Mesodermal cell (in vitro differentiated cells): ENCODE measurements at regions not wholly inside any gene's neighbourhood (a gene's known extent, or its start where the extent isn't known, plus 50 kb on each side); places are given as distances from the start of the nearest gene placed in this dataset.
"Not testable (repeated sequence)": the region's sequence is repeated elsewhere in the genome, so short reads cannot be mapped to it uniquely, and the experiment has no call there.

Experiments
- H3K27ac ChIP-seq: 2 replicates; pipeline ENCODE4 v1.7.0; 2013; ENCODE audit warnings: mild to moderate bottlenecking, low read depth, low read length, moderate library complexity; ENCODE audit not compliant: severe bottlenecking
- H3K36me3 ChIP-seq: 2 replicates; pipeline ENCODE4 v1.7.1; 2013; ENCODE audit warnings: mild to moderate bottlenecking, low read length, moderate library complexity; ENCODE audit not compliant: control insufficient read depth, insufficient read depth
- H3K4me1 ChIP-seq: one replicate; pipeline ENCODE4 v1.7.1; 2013; ENCODE audit warnings: mild to moderate bottlenecking, low read length; ENCODE audit not compliant: insufficient read depth, control insufficient read depth, poor library complexity, severe bottlenecking
- H3K4me3 ChIP-seq: 2 replicates; pipeline ENCODE4 v1.7.0; 2013; ENCODE audit warnings: low read length, control low read depth, mild to moderate bottlenecking; ENCODE audit not compliant: insufficient read depth, poor library complexity, severe bottlenecking; ENCODE audit errors: extremely low read depth
- H3K9me3 ChIP-seq: 2 replicates; pipeline ENCODE4 v1.7.1; 2013; ENCODE audit warnings: mild to moderate bottlenecking, low read length, moderate library complexity; ENCODE audit not compliant: control insufficient read depth
- WGBS, 2 experiments: methylation state at CpG; one replicate each; pipeline ENCODE4 v1.1.5; 2013; ENCODE audit warnings: missing lambda C conversion rate in 2 of 2; ENCODE audit not compliant: insufficient coverage in 2 of 2; 5-methylcytosine and 5-hydroxymethylcytosine counted together

- peak overlapping the region; percentile 63 for H3K27ac ChIP-seq
- whole genome bisulfite sequencing, 2 experiments = 55% methylated on average over 2 of the region's 2 CpGs; no CpG with 5 or more reads in 1 of the 2 experiments
- no peak overlapping the region for H3K4me3 ChIP-seq
- H3K9me3 ChIP-seq = no peaks in the 10 kb centered on the region
- H3K4me1 ChIP-seq = peaks cover 11% of the 10 kb centered on the region
- no peaks in the 10 kb centered on the region for H3K36me3 ChIP-seq
Observed at GRCh38 chr1:173257805-173258204, 50.7 kb upstream of the TNFSF4 start.

DNA sequence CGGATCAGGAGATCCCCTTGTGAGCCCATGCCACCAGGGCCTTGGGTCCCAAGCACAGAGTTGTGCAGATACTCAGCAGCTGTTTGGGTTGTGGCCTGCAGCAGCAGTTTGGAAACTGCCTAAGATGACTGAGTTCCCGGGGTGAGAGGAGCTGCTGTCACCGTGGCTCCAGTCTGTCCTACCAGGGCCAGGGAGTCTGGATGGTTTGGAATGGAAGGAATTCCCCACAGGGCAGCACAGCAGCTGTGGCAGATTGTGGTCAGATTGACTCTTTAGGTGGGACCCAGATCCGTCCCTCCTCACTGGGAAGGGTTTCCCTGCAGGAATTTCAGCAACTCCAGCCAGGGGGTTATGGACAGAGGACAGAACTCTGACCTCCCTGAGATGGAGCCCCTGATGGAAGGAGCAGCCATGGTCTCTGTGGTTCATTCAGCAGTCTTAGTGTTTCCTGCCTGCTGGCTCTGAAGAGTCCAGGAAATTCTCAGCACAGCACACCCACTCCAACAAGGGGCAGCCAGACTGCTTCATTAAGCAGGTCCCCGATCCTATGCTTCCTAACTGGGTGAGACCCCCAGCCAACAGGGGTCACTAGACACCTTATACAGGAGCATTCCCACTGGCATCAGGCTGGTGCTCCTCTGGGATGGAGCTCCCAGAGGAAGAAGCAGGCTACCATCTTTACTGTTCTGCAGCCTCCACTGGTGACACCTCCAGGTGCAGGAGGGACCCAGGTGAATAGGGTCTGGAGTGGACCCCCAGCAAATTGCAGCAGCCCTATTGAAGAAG, 51.5 kb upstream of the TNFSF4 start:
- H3K36me3 ChIP-seq = no peaks in the 10 kb centered on the region
- H3K27ac ChIP-seq = peak overlapping the region; percentile 63
- 88 to 94% methylated on average over 2 to 5 of the region's 5 CpGs for WGBS, 2 experiments
- H3K4me3 ChIP-seq = no peak overlapping the region
- H3K4me1 ChIP-seq = peaks cover 11% of the 10 kb centered on the region
- H3K9me3 ChIP-seq = no peaks in the 10 kb centered on the region

DNA sequence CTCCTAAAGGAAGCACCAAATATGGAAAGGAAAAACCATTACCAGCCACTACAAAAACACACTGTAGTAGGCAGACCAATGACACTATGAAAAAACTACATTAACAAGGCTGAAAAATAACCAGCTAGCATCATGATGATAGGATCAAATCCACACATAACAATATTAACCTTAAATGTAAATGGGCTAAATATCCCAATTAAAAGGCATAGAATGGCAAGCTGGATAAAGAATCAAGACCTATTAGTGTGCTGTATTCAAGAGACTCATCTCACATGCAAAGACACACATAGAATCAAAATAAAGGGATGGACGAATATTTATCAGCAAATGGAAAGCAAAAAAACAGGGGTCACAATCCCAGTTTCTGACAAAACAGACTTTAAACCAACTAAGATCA, 53.2 kb upstream of the TNFSF4 start:
- not testable (repeated sequence) for H3K27ac ChIP-seq, H3K36me3 ChIP-seq, H3K4me3 ChIP-seq, H3K9me3 ChIP-seq
- WGBS, 2 experiments = no CpG with 5 or more reads among the region's 1 CpG
- H3K4me1 ChIP-seq = peaks cover 11% of the 10 kb centered on the region

DNA sequence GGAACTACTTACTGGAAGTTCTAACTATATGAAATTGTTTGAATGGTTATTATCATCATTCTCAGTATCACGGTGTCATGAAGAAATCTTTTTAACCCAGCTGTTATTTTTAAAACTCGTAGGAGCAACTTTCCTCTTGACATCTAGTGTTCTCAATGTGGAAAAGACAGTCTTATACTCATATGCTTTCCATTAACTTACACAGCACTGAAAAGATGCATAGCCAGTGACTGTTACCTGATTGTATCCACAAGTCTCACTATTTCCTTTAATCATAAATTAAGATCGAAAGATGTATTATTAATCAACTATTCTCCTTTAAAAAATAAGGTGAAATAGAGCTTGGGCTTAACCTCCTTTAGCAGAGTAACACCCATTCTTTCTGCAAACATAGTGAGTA, 59.7 kb upstream of the TNFSF4 start:
- Histone ChIP-seq H3K27ac (no peak overlapping the region), H3K4me3 (no peak overlapping the region), H3K36me3 (no peaks in the 10 kb centered on the region), H3K9me3 (no peaks in the 10 kb centered on the region), H3K4me1 (peaks cover 11% of the 10 kb centered on the region)
- 0% methylated on average over 1 of the region's 3 CpGs; no CpG with 5 or more reads in 1 of the 2 experiments for WGBS, 2 experiments

GRCh38 chr1:173267453-173267945, 60.4 kb upstream of the TNFSF4 start:
- WGBS, 2 experiments = 100% methylated on average over 1 of the region's 2 CpGs; no CpG with 5 or more reads in 1 of the 2 experiments
- Histone ChIP-seq H3K27ac (no peak overlapping the region), H3K4me3 (no peak overlapping the region), H3K36me3 (no peaks in the 10 kb centered on the region), H3K4me1 (peaks cover 11% of the 10 kb centered on the region), H3K9me3 (no peaks in the 10 kb centered on the region)

- Histone ChIP-seq H3K4me1 (peaks cover 11% of the 10 kb centered on the region), H3K36me3 (no peaks in the 10 kb centered on the region), H3K4me3 (no peak overlapping the region), H3K9me3 (no peaks in the 10 kb centered on the region), H3K27ac (no peak overlapping the region)
- WGBS, 2 experiments = no CpG with 5 or more reads among the region's 1 CpG
Observed at GRCh38 chr1:173268261-173268660, 61.1 kb upstream of the TNFSF4 start.

DNA sequence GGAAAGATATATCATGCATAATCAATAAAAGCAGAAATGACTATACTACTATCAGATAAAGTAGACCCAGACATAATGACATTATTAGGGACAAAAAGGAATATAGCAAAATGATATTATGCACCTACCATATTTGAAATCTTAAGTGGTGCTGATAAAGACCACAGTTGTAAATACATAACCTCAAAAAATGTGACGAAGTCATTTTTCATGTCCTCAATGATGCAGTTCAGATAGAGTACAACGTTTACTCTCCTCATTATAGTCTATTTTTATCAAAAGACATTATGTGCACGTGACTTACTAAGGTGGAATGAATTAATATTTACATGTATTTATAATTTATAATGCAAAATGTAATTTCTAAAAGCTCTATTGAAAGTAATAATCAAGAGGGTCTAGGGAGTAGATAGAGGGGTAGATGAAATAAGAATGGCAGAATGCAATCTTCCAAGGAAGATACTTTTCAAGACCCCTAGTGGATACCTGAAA, 61.7 kb upstream of the TNFSF4 start:
- no peaks in the 10 kb centered on the region for H3K36me3 ChIP-seq
- WGBS, 2 experiments = no CpG with 5 or more reads among the region's 3 CpGs
- no peaks in the 10 kb centered on the region for H3K9me3 ChIP-seq
- H3K4me1 ChIP-seq = peaks cover 11% of the 10 kb centered on the region
- H3K4me3 ChIP-seq = no peak overlapping the region
- H3K27ac ChIP-seq = no peak overlapping the region

DNA sequence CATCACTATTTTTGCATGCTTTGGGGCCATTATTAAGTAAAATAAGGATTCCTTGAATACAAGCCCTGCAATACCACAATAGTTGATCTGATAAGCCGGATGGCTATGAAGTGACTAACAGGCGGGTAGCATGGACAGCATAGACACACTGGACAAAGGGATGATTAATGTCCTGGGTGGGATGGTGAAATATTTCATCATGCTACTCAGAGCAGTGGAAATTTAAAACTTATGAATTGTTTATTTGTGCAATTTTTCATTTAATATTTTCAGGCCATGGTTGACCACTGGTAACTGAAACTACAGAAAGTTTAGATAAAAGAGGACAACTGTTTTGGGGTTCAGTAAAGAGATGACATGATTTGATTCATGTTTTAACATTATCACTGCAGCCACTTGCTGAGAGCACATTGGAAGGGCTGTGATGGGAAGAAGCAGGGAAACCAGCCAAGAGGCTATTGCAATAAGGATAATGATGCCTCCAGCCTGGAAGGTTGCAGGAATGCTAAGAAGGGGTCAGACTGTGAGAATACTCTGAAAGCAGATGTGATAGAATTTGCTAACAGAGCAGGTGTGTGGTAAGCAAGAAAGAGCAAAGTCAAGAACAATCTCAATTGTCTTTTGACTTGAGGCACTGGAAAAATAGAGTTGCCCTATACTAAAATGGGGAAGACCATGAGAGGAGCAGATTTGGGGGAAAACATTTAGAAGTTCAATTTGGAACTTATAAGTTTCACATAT, 62.5 kb upstream of the TNFSF4 start:
- Histone ChIP-seq H3K27ac (peak overlapping the region; percentile 64), H3K4me1 (peaks cover 11% of the 10 kb centered on the region)
- 83% methylated on average over 1 of the region's 2 CpGs for WGBS, 2 experiments

DNA sequence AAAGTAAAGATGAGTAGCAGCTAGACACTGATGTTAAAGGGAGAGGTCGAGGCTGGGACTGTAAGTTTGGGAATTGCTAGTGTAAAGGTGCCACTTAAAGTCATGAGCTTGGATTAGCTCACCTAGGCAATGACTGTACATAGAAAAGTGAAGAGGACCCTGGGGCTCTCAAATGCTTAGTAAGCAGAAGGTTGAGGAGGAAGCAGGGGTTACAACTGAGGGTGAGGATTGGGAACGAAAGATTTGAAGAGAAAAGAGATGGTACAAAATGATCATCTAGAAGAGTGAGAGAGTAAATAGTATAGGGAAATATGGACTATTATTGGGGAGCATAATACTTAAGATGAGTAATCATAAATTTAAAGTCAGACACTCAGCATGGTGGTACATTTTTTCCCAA, 63.1 kb upstream of the TNFSF4 start:
- Histone ChIP-seq H3K9me3 (no peaks in the 10 kb centered on the region), H3K4me3 (no peak overlapping the region), H3K36me3 (no peaks in the 10 kb centered on the region), H3K27ac (no peak overlapping the region), H3K4me1 (peaks cover 15% of the 10 kb centered on the region)
- 96 to 100% methylated on average over 2 of the region's 2 CpGs for WGBS, 2 experiments

More for the DNA sequence above, 62.5 kb upstream of the TNFSF4 start:
- Histone ChIP-seq H3K4me3 (no peak overlapping the region), H3K9me3 (no peaks in the 10 kb centered on the region), H3K36me3 (no peaks in the 10 kb centered on the region)

DNA sequence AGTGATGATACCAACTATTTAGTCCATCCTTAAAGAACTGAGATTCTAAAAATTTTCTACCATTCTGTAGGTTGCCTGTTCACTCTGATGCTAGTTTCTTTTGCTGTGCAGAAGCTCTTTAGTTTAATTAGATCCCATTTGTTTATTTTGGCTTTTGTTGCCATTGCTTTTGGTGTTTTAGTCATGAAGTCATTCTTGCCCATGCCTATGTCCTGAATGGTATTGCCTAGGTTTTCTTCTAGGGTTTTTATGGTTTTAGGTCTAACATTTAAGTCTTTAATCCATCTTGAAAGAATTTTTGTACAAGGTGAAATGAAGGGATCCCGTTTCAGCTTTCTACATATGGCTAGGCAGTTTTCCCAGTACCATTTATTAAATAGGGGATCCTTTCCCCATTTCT, 63.9 kb upstream of the TNFSF4 start:
- H3K27ac ChIP-seq, H3K36me3 ChIP-seq, H3K9me3 ChIP-seq, H3K4me3 ChIP-seq: not testable (repeated sequence)
- no CpG with 5 or more reads among the region's 1 CpG for WGBS, 2 experiments
- H3K4me1 ChIP-seq = peaks cover 16% of the 10 kb centered on the region
